ENCODE measurements at regions not wholly inside any gene's neighbourhood (a gene's known extent, or its start where the extent isn't known, plus 50 kb on each side); places are given as distances from the start of the nearest gene placed in this dataset.

- TF ChIP-seq POLR2AphosphoS5 (IDR thresholded peaks at IDR 0.05): no peak
- TF ChIP-seq CTCF (IDR thresholded peaks at IDR 0.05 in 8 of 11, conservative IDR thresholded peaks at IDR 0.05 in 3 of 11): no peak
- TF ChIP-seq POLR2A (IDR thresholded peaks at IDR 0.05): no peak
These were observed 2139.4 kb downstream of the TP53TG3F start for GRCh38 chr16:35598696-35599332.
